ENCODE measurements at regions not wholly inside any gene's neighbourhood (a gene's known extent, or its start where the extent isn't known, plus 50 kb on each side); places are given as distances from the start of the nearest gene placed in this dataset.

GRCh38 chr12:105954951-105955931 is 183.5 kb downstream of the NUAK1 start:
- TF ChIP-seq CTCF (IDR thresholded peaks at IDR 0.05; ENCODE audit: insufficient read depth, low read depth, low read length) = no peak
- H3K4me3 ChIP-seq (ENCODE audit: low read depth, low read length) = no peak overlapping the region
- DNase-seq (ENCODE audit: low read depth) = peak; percentile 55

GRCh38 chr12:105955976-105956375 is 182.8 kb downstream of the NUAK1 start:
- no peak overlapping the region for H3K4me3 ChIP-seq (ENCODE audit: low read depth, low read length)
- no peak for DNase-seq (ENCODE audit: low read depth)
- no peak for TF ChIP-seq CTCF (IDR thresholded peaks at IDR 0.05; ENCODE audit: insufficient read depth, low read depth, low read length)

GRCh38 chr12:105956662-105957457 is 181.9 kb downstream of the NUAK1 start:
- DNase-seq (ENCODE audit: low read depth) = no peak
- H3K4me3 ChIP-seq (ENCODE audit: low read depth, low read length) = no peak overlapping the region
- no peak for TF ChIP-seq CTCF (IDR thresholded peaks at IDR 0.05; ENCODE audit: insufficient read depth, low read depth, low read length)

GRCh38 chr12:105960319-105961083 is 178.3 kb downstream of the NUAK1 start:
- TF ChIP-seq CTCF (IDR thresholded peaks at IDR 0.05; ENCODE audit: insufficient read depth, low read depth, low read length) = no peak
- H3K4me3 ChIP-seq (ENCODE audit: low read depth, low read length) = no peak overlapping the region
- DNase-seq (ENCODE audit: low read depth) = no peak

- DNase-seq (ENCODE audit: low read depth) = no peak
- TF ChIP-seq CTCF (IDR thresholded peaks at IDR 0.05; ENCODE audit: insufficient read depth, low read depth, low read length) = no peak
These were observed 176.7 kb downstream of the NUAK1 start for GRCh38 chr12:105961821-105962671.

More at GRCh38 chr12:105961821-105962671, 176.7 kb downstream of the NUAK1 start:
- H3K4me3 ChIP-seq (ENCODE audit: low read depth, low read length) = no peak overlapping the region

Data from fibroblast of villous mesenchyme (primary cell).